HL-60 (cell line): ENCODE measurements at regions not wholly inside any gene's neighbourhood (a gene's known extent, or its start where the extent isn't known, plus 50 kb on each side); places are given as distances from the start of the nearest gene placed in this dataset.

Experiments
- DNase-seq, 2 experiments: peaks; one replicate each; pipeline ENCODE4 v3.0.0-alpha.2; 2010 to 2020; ENCODE audit warnings: low read depth in 1 of 2, low spot score in 1 of 2
- H3K27ac ChIP-seq: fragments of 250-450 bp; sonication (Bioruptor Pico); replicated peaks from 2 replicates; pipeline ENCODE4 v1.5.1; 2020; ENCODE audit warnings: mild to moderate bottlenecking, moderate library complexity
- H3K27me3 ChIP-seq: fragments of 250-450 bp; sonication (Bioruptor Pico); 2 replicates; pipeline ENCODE4 v1.5.1; 2021; ENCODE audit warnings: mild to moderate bottlenecking, moderate library complexity; ENCODE audit not compliant: insufficient read depth, poor library complexity, severe bottlenecking
- H3K4me3 ChIP-seq: replicated peaks from 2 replicates; pipeline ENCODE4 v1.5.1; 2011; ENCODE audit warnings: mild to moderate bottlenecking, control low read depth, low read length; ENCODE audit not compliant: insufficient read depth
- CTCF ChIP-seq: IDR thresholded peaks from one replicate; pipeline ENCODE4 v1.5.1; 2011; ENCODE audit warnings: low read length, control low read depth, inconsistent platforms; ENCODE audit not compliant: insufficient read depth
- GABPA ChIP-seq: IDR thresholded peaks from 2 replicates; pipeline ENCODE4 v1.6.1; 2012; ENCODE audit warnings: low read depth
- POLR2AphosphoS5 ChIP-seq: IDR thresholded peaks from 2 replicates; pipeline ENCODE4 v1.6.1; 2012; ENCODE audit warnings: low read depth
- REST ChIP-seq: IDR thresholded peaks from 2 replicates; pipeline ENCODE4 v1.6.1; 2012; ENCODE audit warnings: low read depth; ENCODE audit not compliant: insufficient replicate concordance
- SPI1 ChIP-seq: IDR thresholded peaks from 2 replicates; pipeline ENCODE4 v1.6.1; 2012; ENCODE audit warnings: low read depth, mild to moderate bottlenecking, borderline replicate concordance

GRCh38 chr5:103445426-103446035, 117.1 kb downstream of the NUDT12 start:
- H3K27me3 ChIP-seq = no peaks in the 10 kb centered on the region
- TF ChIP-seq POLR2AphosphoS5 (no peak), REST (no peak), SPI1 (no peak), CTCF (no peak)
- H3K4me3 ChIP-seq = no peak overlapping the region
- no peak overlapping the region for H3K27ac ChIP-seq
- DNase-seq = no peak

- TF ChIP-seq GABPA = no peak
- TF ChIP-seq SPI1 = peak; percentile 42
- Histone ChIP-seq H3K4me3 (no peak overlapping the region), H3K27ac (no peak overlapping the region), H3K27me3 (no peaks in the 10 kb centered on the region)
- no peak for DNase-seq
Measured at GRCh38 chr5:103444333-103445038, 118.1 kb downstream of the NUDT12 start.

- TF ChIP-seq CTCF (no peak), POLR2AphosphoS5 (no peak), SPI1 (no peak), GABPA (no peak), REST (no peak)
- no peak for DNase-seq
- H3K27me3 ChIP-seq = no peaks in the 10 kb centered on the region
- H3K4me3 ChIP-seq = no peak overlapping the region
- no peak overlapping the region for H3K27ac ChIP-seq
Measured at GRCh38 chr5:103442750-103443149, 119.8 kb downstream of the NUDT12 start.

GRCh38 chr5:103441523-103441922, 121.1 kb downstream of the NUDT12 start:
- no peak overlapping the region for H3K27ac ChIP-seq
- DNase-seq = no peak
- no peaks in the 10 kb centered on the region for H3K27me3 ChIP-seq
- TF ChIP-seq CTCF (no peak), REST (no peak), POLR2AphosphoS5 (no peak), GABPA (no peak)
- H3K4me3 ChIP-seq = no peak overlapping the region
